NOMO-1 treated with dmso at 0.1 percent for 144 hours (cell line): ENCODE measurements at regions not wholly inside any gene's neighbourhood (a gene's known extent, or its start where the extent isn't known, plus 50 kb on each side); places are given as distances from the start of the nearest gene placed in this dataset.
"Not testable (repeated sequence)": the region's sequence is repeated elsewhere in the genome, so short reads cannot be mapped to it uniquely, and the experiment has no call there.

Source experiments
- DNase-seq: peaks from one replicate; lab custom pipeline; 2025; ENCODE audit not compliant: unreplicated experiment; lab: John Stamatoyannopoulos, UW

DNA sequence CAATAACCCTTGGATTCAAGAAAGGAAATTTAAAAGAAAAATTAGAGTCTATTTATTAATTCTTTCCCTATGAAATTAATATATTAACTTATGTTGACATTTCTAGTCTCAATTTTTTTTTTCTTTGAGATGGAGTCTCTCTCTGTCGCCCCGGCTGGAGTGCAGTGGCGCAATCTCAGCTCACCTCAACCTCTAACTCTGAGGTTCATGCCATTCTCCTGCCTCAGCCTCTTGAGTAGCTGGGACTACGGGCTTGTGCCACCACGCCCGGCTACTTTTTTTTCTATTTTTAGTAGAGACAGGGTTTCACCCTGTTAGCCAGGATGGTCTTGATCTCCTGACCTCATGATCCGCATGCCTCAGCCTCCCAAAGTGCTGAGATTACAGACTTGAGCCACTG lies 411.7 kb upstream of the GRAMD2B start:
- DNase-seq: not testable (repeated sequence)

DNA sequence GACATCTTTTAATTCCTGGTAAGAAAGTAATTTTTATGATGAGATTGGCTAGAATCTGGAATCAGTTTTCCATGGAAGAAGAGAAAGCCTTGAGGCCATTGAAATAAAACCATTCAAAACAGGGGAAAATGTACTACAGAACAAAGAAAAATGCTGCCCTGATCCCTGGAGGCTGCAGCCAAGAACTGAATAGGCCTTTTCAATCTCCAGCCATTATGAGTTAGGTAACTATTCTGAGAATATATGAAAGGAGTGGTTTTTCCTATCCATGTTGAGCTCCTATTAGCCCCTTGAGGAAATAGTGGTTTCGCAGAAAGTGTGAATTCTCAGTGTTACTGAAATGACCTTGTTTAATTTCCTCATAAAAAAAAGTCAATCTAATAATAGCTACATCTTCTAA lies 408.5 kb upstream of the GRAMD2B start:
- DNase-seq: no peak

DNA sequence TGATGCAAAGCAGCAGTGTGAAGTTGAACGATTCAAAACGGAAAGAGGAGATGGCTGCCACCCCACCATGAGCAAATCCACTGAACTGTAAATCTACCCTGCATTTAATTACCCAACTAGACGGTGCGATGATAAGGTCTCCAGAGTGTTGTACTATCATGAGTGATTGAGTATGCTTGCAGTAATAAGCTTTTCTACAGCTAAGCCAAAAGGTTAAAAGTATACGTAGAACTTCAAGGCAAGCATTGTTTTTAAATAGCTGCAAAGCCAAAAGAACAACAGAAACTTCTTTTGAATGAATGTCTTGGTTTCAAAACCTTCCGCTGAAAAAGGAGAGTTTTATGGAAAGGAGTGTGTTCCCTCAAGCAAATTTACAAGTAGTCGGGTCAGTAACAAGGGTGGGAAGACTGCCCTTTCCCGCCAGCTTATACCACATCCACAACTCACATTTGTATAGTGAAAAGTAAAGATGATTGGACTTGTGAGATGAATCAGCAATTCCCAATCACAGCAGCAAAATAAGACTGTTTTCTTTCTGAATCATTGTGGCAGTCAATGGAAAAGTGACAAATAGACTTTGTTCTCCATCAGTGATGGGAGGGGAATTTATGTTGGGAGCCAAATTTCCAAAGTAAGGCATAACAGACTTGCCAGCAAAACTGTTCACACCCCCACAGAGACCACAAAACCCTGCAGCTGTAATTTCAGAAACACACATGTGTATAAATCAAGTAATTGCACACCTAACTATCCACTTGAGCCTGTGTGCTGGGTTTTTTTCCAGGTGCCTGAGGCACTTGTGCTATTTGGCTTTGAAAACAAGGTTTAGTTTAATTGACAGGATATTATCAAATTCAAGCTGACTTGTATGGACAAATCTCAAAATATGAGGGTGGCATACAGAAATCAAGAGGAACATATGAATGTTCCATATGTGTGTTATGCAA lies 407.7 kb upstream of the GRAMD2B start:
- DNase-seq: no peak

DNA sequence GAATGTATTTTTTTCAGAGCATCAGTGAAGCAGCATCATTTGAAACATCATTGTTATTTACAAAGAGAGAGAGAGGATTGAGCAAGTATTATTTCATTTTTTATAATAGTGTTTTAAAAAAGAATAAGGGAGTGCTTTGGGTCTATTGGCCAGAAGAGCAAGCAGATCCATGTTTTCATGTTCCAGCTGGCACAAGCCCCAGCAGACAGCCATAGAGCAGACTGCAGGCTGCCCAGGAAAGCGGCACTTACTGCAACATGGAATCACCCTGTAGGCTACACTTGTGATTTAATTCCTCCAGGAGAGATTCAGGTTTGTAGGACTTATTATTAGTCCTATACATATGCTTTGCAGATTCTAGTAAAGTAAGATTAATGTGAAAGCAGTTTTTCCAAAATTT lies 407.0 kb upstream of the GRAMD2B start:
- DNase-seq: no peak

DNA sequence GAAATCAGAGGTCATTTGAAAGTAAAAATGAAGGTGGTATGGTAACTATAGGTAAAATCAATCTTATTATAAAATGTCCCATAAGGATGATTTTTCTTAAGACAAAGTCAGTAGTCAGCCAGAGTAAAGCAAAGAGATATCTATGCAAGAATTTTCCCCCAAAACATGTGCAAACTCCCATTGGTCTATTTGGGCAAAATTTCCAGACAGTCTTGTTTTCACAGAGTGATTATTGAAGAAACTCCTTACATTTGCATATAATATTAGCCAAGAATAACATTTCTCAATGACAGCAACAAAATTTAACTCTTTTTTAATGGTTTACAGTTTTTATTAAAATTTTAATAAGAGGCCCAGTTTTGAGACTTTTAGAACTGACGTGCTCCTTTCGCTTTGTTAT lies 406.1 kb upstream of the GRAMD2B start:
- no peak for DNase-seq

DNA sequence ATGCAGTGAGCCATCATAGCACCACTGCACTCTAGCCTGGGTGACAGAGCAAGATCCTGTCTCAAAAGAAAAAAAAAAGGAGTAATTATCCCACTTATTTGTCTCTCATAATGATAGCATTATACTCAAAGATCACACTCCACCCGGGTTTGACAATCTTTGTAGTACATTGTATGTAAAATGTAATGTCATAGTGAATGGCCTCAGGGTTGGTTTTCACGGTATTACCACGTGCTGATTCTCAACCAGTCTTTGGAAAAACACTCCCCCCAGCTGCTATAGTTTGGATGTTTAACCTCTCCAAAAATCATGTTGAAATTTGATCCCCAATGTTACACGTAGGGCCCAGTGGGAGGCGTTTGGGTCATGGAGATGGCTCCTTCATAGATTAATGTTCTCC lies 402.4 kb upstream of the GRAMD2B start:
- DNase-seq: no peak

DNA sequence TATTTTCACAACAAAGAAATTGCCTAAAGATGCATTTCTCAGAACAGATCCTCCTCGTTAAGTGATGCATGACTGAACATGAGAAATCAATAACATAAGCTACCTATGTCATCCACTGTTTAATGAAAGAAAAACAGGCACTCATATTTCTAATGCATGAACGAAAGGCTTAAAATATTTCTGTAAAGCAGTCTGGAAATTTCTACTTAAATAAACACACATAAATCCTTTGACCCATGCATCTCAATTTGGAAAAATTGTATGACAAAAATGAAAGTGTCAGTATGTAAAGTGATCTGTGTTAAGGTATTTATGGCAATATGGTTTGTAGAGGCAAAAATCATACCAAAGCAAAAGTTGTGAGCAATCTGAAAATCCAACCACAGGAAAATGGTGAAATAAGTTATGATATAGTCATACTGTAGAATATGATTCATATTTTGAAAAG lies 399.2 kb upstream of the GRAMD2B start:
- no peak for DNase-seq

DNA sequence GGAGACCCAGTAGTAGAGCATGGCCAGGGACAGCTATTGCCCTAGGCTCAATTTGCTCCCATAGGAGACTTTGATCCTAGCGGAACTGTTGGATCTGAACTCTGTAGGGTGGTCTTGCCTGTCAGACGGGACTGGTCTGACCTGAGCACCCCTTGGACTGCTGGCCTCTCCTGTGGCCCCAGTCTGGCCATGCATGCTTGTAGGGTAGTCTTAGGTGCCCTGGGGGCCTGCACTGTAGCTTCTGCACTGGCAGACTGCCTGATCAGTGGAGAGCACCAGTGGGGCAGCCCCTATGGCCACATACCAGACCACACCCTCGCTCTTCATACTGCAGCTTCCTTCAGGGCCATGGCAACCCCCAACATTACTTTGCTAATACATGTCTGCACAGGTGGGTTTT lies 396.1 kb upstream of the GRAMD2B start:
- DNase-seq: no peak

DNA sequence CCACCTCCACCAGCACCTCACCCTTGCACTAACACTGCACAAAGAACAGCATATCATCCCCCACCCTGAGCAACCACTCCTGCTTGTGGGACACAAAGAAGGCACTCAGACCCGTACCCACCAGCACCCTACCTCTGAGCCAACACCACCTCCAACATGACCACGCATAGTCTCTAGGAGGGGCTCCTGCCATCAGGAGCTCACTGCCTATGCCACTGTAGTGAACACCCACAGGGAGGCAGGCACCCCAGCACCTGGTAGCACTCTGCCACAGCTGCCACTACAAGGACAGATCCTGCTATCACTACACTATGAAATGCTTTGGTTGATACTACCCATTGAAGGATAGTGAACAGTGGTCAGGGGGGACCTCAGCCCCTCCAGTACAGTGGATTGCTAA lies 395.6 kb upstream of the GRAMD2B start:
- no peak for DNase-seq

DNA sequence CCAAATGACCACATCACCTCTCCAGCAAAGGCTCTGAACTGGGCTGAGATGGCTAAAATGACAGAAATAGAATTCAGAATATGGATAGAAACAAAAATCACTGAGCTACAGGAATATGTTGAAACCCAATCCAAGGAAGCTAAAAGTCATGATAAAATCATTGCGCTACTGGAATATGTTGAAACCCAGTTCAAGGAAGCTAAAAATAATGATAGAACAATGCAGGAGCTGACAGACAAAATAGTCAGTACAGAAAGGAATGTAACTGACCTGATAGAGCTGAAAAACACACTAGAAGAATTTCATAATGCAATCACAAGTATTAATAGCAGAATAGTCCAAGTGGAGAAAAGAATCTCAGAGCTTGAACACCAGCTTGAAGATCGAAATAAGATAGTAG lies 394.9 kb upstream of the GRAMD2B start:
- DNase-seq: no peak

DNA sequence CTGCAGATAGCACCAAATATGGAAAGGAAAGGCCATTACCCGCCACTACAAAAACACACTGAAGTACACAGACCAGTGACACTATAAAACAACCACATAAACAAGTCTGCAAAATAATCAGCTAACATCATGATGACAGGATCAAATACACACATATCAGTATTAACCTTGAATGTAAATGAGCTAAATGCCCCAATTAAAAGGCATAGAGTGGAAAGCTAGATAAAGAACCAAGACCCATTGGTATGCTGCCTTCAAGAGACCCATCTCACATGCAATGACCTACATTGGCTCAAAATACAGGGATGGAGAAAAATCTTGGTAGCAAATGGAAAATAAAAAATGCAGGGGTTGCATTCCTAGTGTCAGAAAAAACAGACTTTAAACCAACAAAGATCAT lies 393.9 kb upstream of the GRAMD2B start:
- not testable (repeated sequence) for DNase-seq

DNA sequence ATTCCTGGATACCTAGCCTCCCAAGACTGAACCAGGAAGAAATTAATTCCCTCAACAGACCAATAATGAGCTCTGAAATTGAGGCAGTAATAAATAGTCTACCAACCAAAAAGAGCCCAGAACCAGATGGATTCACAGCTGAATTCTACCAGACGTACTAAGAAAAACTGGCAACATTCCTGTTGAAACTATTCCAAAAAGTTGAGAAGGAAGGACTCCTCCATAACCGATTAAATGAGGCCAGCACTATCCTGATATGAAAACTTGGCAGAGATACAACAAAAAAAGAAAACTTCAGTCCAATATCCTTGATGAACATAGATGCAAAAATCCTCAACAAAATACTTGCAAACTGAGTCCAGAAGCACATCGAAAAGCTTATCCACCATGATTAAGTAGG lies 392.5 kb upstream of the GRAMD2B start:
- DNase-seq: no peak

DNA sequence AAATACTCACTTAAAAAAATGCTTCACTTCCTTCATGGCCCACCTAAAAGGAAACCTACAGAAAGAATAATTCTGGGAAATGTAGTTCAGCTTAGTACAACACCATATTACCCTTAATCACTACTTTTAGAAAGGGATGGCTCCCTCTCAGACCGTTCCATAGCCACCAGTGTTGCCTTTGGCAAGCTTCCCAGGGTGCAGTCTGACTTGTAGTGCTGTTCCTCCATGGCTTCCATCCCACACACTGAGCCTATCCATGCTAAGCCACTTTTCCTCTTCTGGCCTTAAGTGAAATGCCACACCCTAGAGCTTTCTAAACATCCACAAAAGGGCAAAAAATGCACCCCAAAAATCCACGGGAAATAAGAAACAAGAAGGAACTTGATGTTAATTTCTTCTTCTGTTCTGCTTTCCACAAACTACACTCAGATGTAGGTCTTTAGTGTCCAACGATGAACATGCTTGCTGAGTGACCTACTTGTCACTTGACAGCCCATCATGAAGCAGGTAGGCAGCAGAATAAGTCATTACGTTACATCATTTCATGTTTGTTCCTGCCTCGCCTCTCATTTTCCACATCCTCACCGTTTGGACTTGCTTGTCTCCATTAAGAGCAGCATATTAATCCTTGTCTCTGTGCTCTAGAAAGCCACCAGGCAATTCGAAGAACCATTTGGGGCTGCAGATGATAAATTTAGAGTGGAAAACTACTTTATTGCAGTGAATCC lies 391.1 kb upstream of the GRAMD2B start:
- DNase-seq: no peak

DNA sequence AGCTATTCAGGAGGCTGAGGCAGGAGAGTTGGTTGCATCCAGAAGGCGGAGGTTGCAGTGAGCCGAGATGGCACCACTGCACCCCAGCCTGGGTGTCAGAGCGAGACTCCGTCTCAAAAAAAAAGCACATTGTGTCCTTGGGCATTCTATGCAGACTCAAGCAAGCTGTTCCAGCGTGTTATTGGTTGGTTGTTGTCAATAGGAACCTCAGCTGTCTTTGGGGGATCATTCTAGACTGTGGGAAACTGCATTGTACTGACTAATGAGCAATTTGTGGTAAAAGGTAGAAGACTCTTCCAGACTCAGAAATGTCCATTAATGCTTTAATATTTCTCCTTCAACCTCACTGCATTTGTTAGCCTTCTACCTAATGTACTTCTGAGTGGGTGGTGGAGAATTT lies 379.5 kb upstream of the GRAMD2B start:
- no peak for DNase-seq

DNA sequence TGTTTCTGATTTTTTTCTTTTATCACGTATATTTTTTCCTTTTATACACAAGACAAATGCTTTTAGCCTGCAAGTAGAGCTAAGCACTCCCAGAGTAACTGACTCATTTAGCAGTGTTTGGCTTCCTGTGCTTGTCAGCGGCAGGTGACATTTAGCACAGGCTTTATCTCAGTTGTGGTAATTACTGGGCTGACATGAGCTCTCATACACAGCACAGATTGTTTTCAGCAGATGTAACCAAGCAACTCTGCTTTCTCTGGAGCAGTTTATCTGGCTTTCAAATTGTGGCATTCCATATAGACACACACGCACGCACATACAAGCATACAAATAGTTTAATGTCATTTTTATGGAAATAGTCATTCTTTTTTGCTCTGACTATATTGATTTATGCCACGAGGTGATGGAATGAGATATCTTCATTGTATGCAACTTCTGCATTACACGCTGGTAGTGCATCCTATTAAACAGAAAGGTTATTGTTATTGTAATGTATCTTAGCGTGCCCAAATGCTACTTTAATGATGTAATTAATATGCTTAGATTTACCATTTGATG lies 379.0 kb upstream of the GRAMD2B start:
- DNase-seq: no peak

DNA sequence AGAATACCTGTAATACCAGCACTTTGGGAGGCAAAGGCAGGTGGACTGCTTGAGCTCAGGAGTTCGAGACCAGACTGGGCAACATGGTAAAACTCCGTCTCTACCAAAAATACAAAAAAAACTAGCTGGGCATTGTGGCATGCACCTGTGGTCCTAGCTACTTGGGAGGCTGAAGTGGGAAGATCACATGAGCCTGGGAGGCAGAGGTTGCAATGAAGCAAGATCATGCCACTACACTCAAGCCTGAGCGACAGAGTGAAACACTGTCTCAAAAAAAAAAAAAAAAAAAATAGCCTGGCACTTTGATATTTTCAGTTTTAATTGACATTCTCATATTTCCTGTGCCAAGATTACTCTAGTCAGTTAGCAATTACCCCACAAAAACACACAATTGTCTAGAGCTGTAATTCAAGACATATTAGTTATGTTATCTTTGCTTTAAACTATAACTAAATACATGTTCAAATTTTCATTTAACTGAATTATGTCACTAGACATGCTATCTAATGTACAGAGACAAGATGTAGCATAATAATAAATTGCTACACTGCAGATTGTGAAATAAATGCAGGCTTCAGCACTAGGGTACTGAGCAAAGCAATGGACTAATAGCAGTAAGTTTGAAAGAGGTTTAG lies 378.2 kb upstream of the GRAMD2B start:
- DNase-seq: no peak

DNA sequence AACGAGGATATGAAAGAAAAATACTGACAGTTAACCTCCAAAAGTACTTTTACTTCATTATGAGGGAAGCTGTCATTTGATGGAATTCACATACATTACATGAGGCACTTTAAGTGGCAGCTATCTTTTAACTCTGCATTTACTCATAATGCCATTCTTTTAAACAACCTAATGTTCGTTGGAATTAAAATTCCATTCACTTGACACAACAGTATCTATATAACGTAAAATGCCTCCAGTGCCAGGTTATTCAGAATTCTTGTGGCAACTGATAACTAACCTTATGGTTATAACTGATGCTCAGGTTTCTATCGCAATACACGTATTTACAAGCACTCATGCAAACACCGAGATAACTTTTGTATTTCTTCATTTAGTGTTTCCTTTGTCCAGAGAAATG lies 376.9 kb upstream of the GRAMD2B start:
- no peak for DNase-seq

DNA sequence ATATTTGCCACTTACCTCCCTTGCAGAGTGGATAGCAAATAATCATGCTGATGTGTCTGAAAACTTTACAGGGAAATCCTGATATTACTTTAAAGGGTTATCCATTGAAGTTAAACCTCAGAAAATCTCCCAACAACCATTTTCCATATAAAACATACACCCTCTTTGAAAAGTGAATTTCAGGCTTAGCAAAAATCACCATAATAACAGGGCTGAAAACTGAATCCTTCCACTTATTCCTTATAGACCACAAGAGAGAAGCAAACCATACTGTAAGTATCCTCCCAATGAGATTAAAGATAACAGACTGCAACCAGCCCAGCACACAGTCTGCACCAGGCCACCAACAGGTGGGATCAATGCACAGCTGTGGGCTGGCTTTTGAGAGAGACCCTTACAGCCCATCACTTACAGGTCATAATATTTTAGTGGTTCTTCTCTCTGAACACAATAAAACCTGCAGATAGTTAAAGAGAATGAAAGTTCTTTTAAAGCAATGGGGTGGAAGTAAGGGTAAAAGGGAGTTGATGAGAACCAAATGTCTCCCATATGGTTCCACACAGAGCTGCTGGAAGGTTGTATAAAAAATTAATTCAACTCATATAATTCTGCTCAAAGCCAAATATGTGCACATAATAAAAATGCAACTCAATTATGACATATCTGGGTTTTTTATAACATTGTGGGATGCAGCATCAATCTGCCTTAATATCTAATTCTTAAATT lies 376.2 kb upstream of the GRAMD2B start:
- no peak for DNase-seq

DNA sequence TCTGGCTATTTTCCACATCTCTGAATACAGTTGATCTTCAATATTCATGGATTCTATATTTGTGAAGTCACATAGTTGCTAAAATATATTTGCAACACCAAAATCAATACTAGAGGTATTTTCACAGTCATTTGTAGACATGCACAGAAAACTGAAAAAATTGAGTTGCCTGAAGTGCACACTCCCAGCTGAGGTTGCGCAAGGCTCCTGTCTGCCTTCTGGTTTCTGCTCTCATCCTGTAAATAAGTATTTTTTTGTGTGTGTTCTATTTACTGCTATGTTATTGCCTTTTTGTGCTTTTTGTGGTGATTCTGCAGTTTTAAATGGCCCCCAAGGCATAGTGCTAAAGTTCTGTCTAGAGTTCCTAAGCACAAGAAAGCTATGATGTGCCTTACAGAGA lies 371.1 kb upstream of the GRAMD2B start:
- no peak for DNase-seq

DNA sequence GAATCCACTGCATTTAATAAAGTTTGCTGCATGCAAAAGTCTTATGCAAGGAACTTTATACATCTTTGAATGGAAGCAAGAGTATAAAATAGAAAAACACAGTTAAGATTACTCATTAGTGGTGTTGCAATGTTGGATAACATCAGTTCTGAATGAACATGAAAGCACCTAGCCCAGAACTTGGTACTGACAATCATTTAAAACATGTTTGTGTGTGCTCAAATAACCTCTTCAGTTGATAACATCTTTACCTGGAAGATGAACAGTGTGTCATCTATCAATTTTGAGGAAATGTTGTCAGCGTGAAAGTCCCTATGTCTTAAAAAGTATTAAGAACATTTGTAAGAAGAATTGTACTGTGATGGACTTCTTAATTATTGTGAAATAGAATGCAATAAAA lies 370.4 kb upstream of the GRAMD2B start:
- no peak for DNase-seq

DNA sequence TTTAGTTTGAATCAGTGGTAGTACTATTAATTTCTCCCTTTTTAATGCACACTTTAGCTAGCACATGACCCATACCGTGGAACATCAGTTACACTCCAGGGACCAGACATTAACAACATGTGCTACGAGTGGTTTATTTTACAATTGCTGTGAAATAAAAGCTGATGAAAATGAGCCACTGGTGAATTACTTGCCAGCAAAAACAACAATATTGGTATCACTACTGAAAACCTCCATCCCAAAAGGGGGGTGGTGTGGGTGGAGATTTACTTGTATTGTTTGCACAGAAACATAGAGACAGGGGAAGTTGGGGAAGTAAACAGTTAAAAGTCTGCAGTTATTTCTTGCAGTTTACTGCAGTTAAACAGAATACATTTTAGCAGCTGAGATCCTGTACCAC lies 369.6 kb upstream of the GRAMD2B start:
- no peak for DNase-seq
